IPS-15b (cell line): ENCODE measurements at regions not wholly inside any gene's neighbourhood (a gene's known extent, or its start where the extent isn't known, plus 50 kb on each side); places are given as distances from the start of the nearest gene placed in this dataset.
"Not testable (repeated sequence)": the region's sequence is repeated elsewhere in the genome, so short reads cannot be mapped to it uniquely, and the experiment has no call there.

ENCODE experiments used
- H3K27me3 ChIP-seq: one replicate; pipeline ENCODE4 v1.6.1; 2013; ENCODE audit warnings: low read length; ENCODE audit not compliant: control insufficient read depth, insufficient read depth
- H3K36me3 ChIP-seq: one replicate; pipeline ENCODE4 v1.6.1; 2013; ENCODE audit warnings: low read length; ENCODE audit not compliant: control insufficient read depth, insufficient read depth
- H3K4me1 ChIP-seq: one replicate; pipeline ENCODE4 v1.6.1; 2013; ENCODE audit warnings: mild to moderate bottlenecking, low read length; ENCODE audit not compliant: control insufficient read depth, insufficient read depth
- H3K4me3 ChIP-seq: one replicate; pipeline ENCODE4 v1.5.1; 2013; ENCODE audit warnings: low read depth, low read length
- H3K9ac ChIP-seq: one replicate; pipeline ENCODE4 v1.6.1; 2013; ENCODE audit warnings: low read depth, mild to moderate bottlenecking, low read length
- H3K9me3 ChIP-seq: one replicate; pipeline ENCODE4 v1.6.1; 2013; ENCODE audit warnings: mild to moderate bottlenecking, low read length; ENCODE audit not compliant: control insufficient read depth, insufficient read depth

DNA sequence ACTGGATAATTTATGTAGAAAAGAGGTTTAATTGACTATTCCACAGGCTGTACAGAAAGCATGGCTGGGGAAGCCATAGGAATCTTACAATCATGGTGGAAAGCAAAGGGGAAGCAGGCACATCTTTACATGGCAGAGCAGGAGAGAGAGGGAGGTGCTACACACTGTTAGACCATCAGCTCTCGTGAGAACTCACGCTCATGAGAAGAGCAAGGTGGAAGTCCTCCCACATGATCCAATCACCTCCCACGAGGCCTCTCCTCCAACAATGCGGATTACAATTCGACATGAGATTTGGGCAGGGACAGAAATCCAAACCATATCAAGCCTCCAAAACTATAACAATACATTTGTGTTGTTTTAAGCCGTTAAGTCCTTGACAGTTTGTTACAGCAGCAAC, 257.1 kb upstream of the KCNG1 start:
- Histone ChIP-seq H3K27me3 (no peaks in the 10 kb centered on the region), H3K9me3 (no peaks in the 10 kb centered on the region), H3K9ac (no peak overlapping the region), H3K4me1 (no peaks in the 10 kb centered on the region), H3K36me3 (no peaks in the 10 kb centered on the region), H3K4me3 (no peak overlapping the region)

GRCh38 chr20:51277961-51278360, 255.1 kb upstream of the KCNG1 start:
- Histone ChIP-seq H3K36me3 (no peaks in the 10 kb centered on the region), H3K4me3 (no peak overlapping the region), H3K9me3 (no peaks in the 10 kb centered on the region), H3K9ac (no peak overlapping the region), H3K27me3 (no peaks in the 10 kb centered on the region), H3K4me1 (no peaks in the 10 kb centered on the region)

DNA sequence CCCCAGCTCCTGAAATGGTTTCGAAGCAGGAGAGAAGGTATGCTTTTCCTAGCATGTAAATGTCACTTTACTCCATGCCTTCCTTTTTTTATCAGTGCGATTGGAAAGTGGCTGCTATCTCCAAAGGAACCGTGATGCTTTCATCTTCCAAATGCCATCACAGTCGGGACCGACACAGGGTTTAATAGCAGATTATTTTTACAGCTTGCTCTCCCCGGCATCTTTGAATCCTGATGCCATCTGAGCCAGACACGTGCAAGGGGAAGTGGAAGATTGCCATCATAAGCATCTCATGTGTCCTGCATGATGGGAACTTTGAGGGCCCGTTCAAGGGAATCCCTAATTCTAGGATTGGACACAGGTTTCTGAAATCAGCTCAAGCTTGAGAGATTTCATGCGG, 253.4 kb upstream of the KCNG1 start:
- Histone ChIP-seq H3K9ac (no peak overlapping the region), H3K9me3 (no peaks in the 10 kb centered on the region), H3K4me3 (no peak overlapping the region), H3K36me3 (no peaks in the 10 kb centered on the region), H3K4me1 (no peaks in the 10 kb centered on the region), H3K27me3 (no peaks in the 10 kb centered on the region)

GRCh38 chr20:51275826-51276225, 252.9 kb upstream of the KCNG1 start:
- no peaks in the 10 kb centered on the region for H3K4me1 ChIP-seq
- no peak overlapping the region for H3K4me3 ChIP-seq
- no peak overlapping the region for H3K9ac ChIP-seq
- no peaks in the 10 kb centered on the region for H3K27me3 ChIP-seq
- no peaks in the 10 kb centered on the region for H3K9me3 ChIP-seq
- peaks cover under 1% of the 10 kb centered on the region for H3K36me3 ChIP-seq

- Histone ChIP-seq H3K9me3 (no peaks in the 10 kb centered on the region), H3K36me3 (peaks cover 3% of the 10 kb centered on the region), H3K4me3 (no peak overlapping the region), H3K9ac (no peak overlapping the region), H3K27me3 (no peaks in the 10 kb centered on the region), H3K4me1 (no peaks in the 10 kb centered on the region)
Observed at GRCh38 chr20:51275181-51275580, 252.3 kb upstream of the KCNG1 start.

GRCh38 chr20:51272401-51272800, 249.5 kb upstream of the KCNG1 start:
- H3K4me1 ChIP-seq, result no peaks in the 10 kb centered on the region
- no peaks in the 10 kb centered on the region for H3K27me3 ChIP-seq
- peaks cover 3% of the 10 kb centered on the region for H3K36me3 ChIP-seq
- no peak overlapping the region for H3K9ac ChIP-seq
- no peak overlapping the region for H3K4me3 ChIP-seq
- H3K9me3 ChIP-seq, result no peaks in the 10 kb centered on the region

DNA sequence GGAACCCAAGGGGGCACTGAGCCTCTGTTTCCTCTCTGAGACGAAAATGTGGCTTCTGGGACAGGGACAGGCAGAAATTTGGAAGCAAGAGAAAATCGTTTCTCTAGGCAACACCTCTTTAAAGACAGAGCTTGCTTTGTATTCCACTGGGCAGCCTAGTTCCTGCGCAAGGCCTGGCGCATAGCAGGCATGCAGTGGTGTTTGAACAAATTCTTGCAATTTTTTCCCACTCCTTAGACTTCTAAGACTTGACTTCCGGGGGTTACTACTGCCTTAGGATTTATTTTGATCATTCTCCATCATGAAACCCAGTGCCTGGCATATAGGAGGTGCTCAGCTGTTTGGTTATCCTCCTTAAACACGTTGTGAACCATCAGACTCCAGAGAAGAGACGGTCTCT, 249.0 kb upstream of the KCNG1 start:
- H3K4me3 ChIP-seq, result no peak overlapping the region
- no peaks in the 10 kb centered on the region for H3K9me3 ChIP-seq
- H3K9ac ChIP-seq, result no peak overlapping the region
- no peaks in the 10 kb centered on the region for H3K27me3 ChIP-seq
- H3K4me1 ChIP-seq, result no peaks in the 10 kb centered on the region
- H3K36me3 ChIP-seq, result peaks cover 3% of the 10 kb centered on the region

- not testable (repeated sequence) for H3K9ac ChIP-seq, H3K36me3 ChIP-seq, H3K4me3 ChIP-seq, H3K4me1 ChIP-seq, H3K9me3 ChIP-seq, H3K27me3 ChIP-seq
Observed at GRCh38 chr20:51271289-51271688, 248.4 kb upstream of the KCNG1 start.

- H3K9ac ChIP-seq, result no peak overlapping the region
- no peaks in the 10 kb centered on the region for H3K27me3 ChIP-seq
- H3K36me3 ChIP-seq, result peaks cover 3% of the 10 kb centered on the region
- peaks cover 6% of the 10 kb centered on the region for H3K9me3 ChIP-seq
- no peaks in the 10 kb centered on the region for H3K4me1 ChIP-seq
- no peak overlapping the region for H3K4me3 ChIP-seq
Observed at GRCh38 chr20:51269671-51270070, 246.8 kb upstream of the KCNG1 start.

GRCh38 chr20:51267679-51268078, 244.8 kb upstream of the KCNG1 start:
- peaks cover 6% of the 10 kb centered on the region for H3K9me3 ChIP-seq
- no peaks in the 10 kb centered on the region for H3K4me1 ChIP-seq
- H3K4me3 ChIP-seq, result no peak overlapping the region
- H3K27me3 ChIP-seq, result no peaks in the 10 kb centered on the region
- H3K9ac ChIP-seq, result no peak overlapping the region
- H3K36me3 ChIP-seq, result peaks cover 3% of the 10 kb centered on the region

DNA sequence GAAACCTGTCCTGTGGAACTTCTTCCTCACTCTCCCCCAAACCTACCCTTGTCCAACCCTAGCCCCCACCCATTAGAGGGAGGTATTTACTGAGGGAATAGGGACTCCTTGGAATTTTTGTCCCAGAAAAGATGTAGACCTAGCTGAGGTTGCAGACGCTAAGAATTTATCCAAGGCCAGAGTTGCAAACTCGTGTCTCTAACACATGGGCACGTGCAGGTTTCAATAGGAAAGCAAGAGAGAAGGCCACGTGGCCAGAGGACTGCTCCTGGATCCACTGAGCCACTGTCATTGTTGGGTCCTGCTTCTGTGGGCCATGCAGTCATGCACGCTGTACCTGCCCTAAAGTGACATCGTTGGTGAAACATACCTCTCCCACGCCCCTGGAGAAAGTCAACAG, 243.4 kb upstream of the KCNG1 start:
- H3K9ac ChIP-seq, result no peak overlapping the region
- H3K4me3 ChIP-seq, result no peak overlapping the region
- H3K4me1 ChIP-seq, result no peaks in the 10 kb centered on the region
- peaks cover 3% of the 10 kb centered on the region for H3K36me3 ChIP-seq
- H3K27me3 ChIP-seq, result no peaks in the 10 kb centered on the region
- peaks cover 6% of the 10 kb centered on the region for H3K9me3 ChIP-seq

DNA sequence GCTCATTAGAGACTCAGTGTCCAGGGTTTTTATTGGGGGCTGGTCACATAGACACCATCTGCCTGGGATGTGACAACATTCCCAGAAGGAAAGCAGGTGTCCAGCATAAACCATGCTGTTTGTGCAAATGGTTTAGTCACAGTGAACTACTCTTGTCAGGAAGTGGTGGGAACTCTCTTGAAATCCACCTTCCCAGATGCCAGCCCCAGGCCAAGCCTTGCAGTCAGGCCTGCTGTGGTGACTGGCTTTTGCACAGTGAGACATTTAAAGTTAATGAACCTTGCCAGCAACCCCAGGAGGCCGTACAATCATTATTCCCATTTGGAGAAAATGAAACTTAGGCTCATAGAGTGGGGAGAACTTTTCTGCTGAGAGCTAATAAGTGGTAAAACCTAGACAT, 242.5 kb upstream of the KCNG1 start:
- H3K9me3 ChIP-seq, result peaks cover 6% of the 10 kb centered on the region
- H3K27me3 ChIP-seq, result no peaks in the 10 kb centered on the region
- H3K4me3 ChIP-seq, result no peak overlapping the region
- H3K36me3 ChIP-seq, result no peaks in the 10 kb centered on the region
- H3K4me1 ChIP-seq, result peaks cover 2% of the 10 kb centered on the region
- H3K9ac ChIP-seq, result no peak overlapping the region

GRCh38 chr20:51262240-51262639, 239.3 kb upstream of the KCNG1 start:
- H3K4me1 ChIP-seq, result peaks cover 2% of the 10 kb centered on the region
- peaks cover 6% of the 10 kb centered on the region for H3K9me3 ChIP-seq
- H3K9ac ChIP-seq, result no peak overlapping the region
- no peaks in the 10 kb centered on the region for H3K36me3 ChIP-seq
- no peak overlapping the region for H3K4me3 ChIP-seq
- no peaks in the 10 kb centered on the region for H3K27me3 ChIP-seq
